ENCODE measurements at regions not wholly inside any gene's neighbourhood (a gene's known extent, or its start where the extent isn't known, plus 50 kb on each side); places are given as distances from the start of the nearest gene placed in this dataset.
"Not testable (repeated sequence)": the region's sequence is repeated elsewhere in the genome, so short reads cannot be mapped to it uniquely, and the experiment has no call there.

DNA sequence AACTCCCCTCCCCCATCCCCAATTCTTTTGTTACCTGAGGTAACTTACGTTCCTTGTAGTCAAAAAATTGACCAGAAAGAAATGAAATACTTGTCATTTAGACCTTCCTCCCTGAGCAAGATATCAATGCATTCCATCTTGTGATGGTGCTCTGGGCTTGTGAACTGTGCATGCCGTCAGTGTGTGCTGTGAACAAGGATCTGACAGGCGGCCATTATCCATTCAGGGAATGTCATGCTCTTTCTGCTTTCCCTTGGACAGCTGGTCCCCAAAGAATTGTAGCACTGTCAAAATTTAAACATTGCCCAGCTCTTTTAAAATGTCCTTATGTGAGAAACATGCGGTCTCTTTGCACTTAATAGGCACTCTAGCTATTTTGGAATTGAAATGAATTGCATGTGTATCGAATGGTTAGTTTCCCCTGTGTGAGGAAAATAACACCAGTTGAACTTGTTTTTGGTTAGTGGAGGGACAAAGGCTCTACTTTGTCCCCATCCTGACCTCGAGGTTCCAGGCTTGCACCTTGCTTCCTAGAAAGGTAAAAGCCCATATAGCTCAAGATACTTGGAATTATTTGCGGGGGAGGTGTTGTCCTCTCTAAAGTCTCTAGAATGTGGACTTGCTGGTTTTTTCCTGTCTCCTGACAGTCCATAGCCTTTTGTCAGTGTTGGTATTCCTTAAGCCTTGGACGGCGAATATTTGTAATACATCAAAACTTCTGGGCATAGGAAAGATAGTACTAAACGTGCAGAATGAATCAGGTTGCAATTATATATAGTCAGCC, 350.9 kb downstream of the NUP35 start:
- Histone ChIP-seq H3K4me3 (no peak overlapping the region), H3K36me3 (no peaks in the 10 kb centered on the region), H3K27ac (replicated peaks) (no peak overlapping the region), H3K27me3 (ENCODE audit: low read depth) (no peaks in the 10 kb centered on the region), H3K9me3 (replicated peaks) (no peaks in the 10 kb centered on the region), H3K4me1 (no peaks in the 10 kb centered on the region)
- DNase-seq = no peak
- TF ChIP-seq, protein P1, sequence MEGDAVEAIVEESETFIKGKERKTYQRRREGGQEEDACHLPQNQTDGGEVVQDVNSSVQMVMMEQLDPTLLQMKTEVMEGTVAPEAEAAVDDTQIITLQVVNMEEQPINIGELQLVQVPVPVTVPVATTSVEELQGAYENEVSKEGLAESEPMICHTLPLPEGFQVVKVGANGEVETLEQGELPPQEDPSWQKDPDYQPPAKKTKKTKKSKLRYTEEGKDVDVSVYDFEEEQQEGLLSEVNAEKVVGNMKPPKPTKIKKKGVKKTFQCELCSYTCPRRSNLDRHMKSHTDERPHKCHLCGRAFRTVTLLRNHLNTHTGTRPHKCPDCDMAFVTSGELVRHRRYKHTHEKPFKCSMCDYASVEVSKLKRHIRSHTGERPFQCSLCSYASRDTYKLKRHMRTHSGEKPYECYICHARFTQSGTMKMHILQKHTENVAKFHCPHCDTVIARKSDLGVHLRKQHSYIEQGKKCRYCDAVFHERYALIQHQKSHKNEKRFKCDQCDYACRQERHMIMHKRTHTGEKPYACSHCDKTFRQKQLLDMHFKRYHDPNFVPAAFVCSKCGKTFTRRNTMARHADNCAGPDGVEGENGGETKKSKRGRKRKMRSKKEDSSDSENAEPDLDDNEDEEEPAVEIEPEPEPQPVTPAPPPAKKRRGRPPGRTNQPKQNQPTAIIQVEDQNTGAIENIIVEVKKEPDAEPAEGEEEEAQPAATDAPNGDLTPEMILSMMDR (IDR thresholded peaks at IDR 0.05; ENCODE audit: borderline replicate concordance) = no peak
- intact Hi-C loops (cut with micrococcal nuclease) = no loop called here

DNA sequence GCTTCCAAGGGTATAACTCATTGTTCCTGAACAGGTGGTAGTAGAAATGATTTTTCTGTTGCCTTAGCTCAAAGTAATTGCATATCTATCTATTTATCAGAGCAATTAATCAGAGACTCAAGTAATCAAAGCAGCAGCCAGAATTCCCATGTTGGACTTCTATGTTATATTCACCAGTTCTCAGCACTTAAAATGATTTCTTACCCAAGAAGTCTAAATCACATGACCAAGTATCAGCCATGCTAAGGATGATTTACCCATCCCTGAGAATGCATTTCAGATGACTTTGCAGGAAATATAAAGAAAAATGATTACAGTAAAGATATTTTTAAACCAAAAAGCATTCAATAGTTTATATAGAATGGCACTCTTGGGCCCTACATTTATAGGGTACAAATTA, 352.2 kb downstream of the NUP35 start:
- TF ChIP-seq, protein P1 (IDR thresholded peaks at IDR 0.05; ENCODE audit: borderline replicate concordance) = no peak
- peaks cover 12% of the 10 kb centered on the region for H3K9me3 ChIP-seq (replicated peaks)
- H3K4me1 ChIP-seq = no peaks in the 10 kb centered on the region
- no peaks in the 10 kb centered on the region for H3K36me3 ChIP-seq
- DNase-seq = no peak
- intact Hi-C loops (cut with micrococcal nuclease) = no loop called here
- no peak overlapping the region for H3K4me3 ChIP-seq
- H3K27ac ChIP-seq (replicated peaks) = no peak overlapping the region
- no peaks in the 10 kb centered on the region for H3K27me3 ChIP-seq (ENCODE audit: low read depth)

DNA sequence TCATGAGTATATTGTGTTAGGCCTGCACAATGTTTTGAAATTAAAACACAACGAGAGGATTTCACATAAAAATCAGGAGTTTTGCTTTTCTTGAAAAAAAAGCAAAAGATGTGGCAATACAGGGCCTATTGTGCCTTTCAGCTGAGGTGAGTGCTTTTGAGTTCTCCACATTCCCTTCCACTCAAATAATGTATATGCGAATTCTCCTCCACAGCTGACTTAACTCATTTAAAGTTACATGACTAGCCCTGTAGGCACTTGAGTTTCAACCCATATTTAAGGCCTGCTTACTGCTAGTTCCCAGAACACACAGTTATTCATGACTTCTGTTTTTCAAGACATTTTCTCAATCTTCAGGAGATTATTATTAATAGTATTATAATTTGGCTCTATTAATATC, 353.1 kb downstream of the NUP35 start:
- DNase-seq = no peak
- intact Hi-C loops (cut with micrococcal nuclease) = no loop called here
- Histone ChIP-seq H3K36me3 (no peaks in the 10 kb centered on the region), H3K9me3 (replicated peaks) (peaks cover 20% of the 10 kb centered on the region), H3K4me3 (no peak overlapping the region), H3K4me1 (no peaks in the 10 kb centered on the region), H3K27ac (replicated peaks) (no peak overlapping the region), H3K27me3 (ENCODE audit: low read depth) (no peaks in the 10 kb centered on the region)
- TF ChIP-seq, protein P1 (IDR thresholded peaks at IDR 0.05; ENCODE audit: borderline replicate concordance) = no peak

DNA sequence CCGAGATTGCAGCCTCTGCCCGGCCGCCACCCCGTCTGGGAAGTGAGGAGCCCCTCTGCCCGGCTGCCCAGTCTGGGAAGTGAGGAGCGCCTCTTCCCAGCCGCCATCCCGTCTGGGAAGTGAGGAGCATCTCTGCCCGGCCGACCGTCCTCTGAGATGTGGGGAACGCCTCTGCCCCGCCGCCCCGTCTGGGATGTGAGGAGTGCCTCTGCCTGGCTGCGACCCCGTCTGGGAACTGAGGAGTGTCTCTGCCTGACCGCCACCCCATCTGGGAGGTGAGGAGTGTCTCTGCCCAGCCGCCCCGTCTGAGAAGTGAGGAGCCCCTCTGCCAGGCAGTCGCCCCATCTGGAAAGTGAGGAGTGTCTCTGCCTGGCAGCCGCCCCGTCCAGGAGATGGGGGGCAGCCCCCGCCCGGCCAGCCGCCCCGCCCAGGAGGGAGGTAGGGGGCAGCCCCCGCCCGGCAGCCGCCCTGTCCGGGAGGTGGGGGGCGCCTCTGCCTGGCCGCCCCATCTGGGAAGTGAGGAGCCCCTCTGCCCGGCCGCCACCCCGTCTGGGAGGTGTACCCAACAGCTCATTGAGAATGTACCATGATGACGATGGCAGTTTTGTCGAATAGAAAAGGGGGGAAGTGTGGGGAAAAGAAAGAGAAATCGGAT, 354.8 kb downstream of the NUP35 start:
- intact Hi-C loops (cut with micrococcal nuclease); H3K4me3 ChIP-seq: not testable (repeated sequence)
- peaks cover 22% of the 10 kb centered on the region for H3K9me3 ChIP-seq (replicated peaks)

DNA sequence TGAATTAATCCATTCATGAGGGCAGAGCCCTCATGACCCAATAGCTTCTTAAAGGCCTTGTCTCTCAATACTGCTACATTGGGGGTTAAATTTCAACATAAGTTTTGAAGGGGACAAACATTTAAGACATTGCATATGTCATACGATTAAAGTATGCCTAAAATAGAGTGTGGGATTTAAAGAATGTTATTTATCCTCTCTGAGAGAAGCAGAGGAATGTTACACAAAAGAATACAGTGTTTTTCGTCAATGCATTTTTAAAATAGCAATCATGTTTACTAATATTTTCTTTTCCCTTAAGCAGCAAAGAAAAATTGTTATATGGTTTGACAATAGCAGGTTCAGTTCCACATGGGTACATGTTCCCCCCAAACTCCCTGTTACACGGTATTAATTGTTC, 363.1 kb downstream of the NUP35 start:
- Histone ChIP-seq H3K27me3 (ENCODE audit: low read depth) (no peaks in the 10 kb centered on the region), H3K27ac (replicated peaks) (no peak overlapping the region), H3K36me3 (no peaks in the 10 kb centered on the region), H3K4me1 (peaks cover 10% of the 10 kb centered on the region), H3K9me3 (replicated peaks) (peaks cover 3% of the 10 kb centered on the region), H3K4me3 (no peak overlapping the region)
- intact Hi-C loops (cut with micrococcal nuclease) = no loop called here
- DNase-seq = no peak
- TF ChIP-seq, protein P1 (IDR thresholded peaks at IDR 0.05; ENCODE audit: borderline replicate concordance) = no peak

More for the DNA sequence above, 354.8 kb downstream of the NUP35 start:
- H3K27ac ChIP-seq (replicated peaks); H3K27me3 ChIP-seq (ENCODE audit: low read depth); DNase-seq; H3K36me3 ChIP-seq; H3K4me1 ChIP-seq: not testable (repeated sequence)

DNA sequence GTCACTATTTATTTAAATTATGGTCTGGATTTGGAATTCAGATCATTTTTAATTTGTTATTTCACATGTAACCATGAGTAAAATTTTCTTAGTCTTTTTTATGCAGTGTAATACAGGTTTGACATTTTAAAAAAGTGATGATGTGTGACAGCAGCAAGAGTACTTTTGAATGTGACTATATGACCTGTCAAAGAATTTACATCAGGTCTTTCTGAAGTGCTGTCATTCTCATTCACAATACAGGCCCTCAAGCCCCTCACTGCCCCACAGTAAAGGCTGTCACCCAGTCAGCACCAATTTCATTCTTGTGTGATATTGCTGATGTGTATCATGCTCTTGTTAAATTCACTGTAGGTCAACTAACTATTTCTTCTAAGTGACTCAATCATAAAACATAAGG, 364.2 kb downstream of the NUP35 start:
- H3K9me3 ChIP-seq (replicated peaks) = peaks cover 3% of the 10 kb centered on the region
- no peak overlapping the region for H3K4me3 ChIP-seq
- TF ChIP-seq, protein P1 (IDR thresholded peaks at IDR 0.05; ENCODE audit: borderline replicate concordance) = no peak
- no peak for DNase-seq
- intact Hi-C loops (cut with micrococcal nuclease) = no loop called here
- H3K27ac ChIP-seq (replicated peaks) = no peak overlapping the region
- no peaks in the 10 kb centered on the region for H3K36me3 ChIP-seq
- H3K4me1 ChIP-seq = peaks cover 10% of the 10 kb centered on the region
- no peaks in the 10 kb centered on the region for H3K27me3 ChIP-seq (ENCODE audit: low read depth)

Data from left ventricle myocardium inferior (tissue), 1 donor.